D721Med (cell line): ENCODE measurements at regions not wholly inside any gene's neighbourhood (a gene's known extent, or its start where the extent isn't known, plus 50 kb on each side); places are given as distances from the start of the nearest gene placed in this dataset.

Source experiments
- DNase-seq: peaks from one replicate; pipeline ENCODE4 v3.0.0; 2011; ENCODE audit warnings: low spot score; ENCODE audit not compliant: insufficient read length
- FAIRE-seq: peaks from 2 replicates; lab custom pipeline; 2011; peaks lifted over from hg19 to GRCh38; lab: Jason Lieb, UNC
- CTCF ChIP-seq: IDR thresholded peaks from 2 replicates; pipeline ENCODE4 v1.5.1; 2012; ENCODE audit warnings: mild to moderate bottlenecking, control low read depth; ENCODE audit not compliant: insufficient read depth; ENCODE audit errors: missing control alignments

DNA sequence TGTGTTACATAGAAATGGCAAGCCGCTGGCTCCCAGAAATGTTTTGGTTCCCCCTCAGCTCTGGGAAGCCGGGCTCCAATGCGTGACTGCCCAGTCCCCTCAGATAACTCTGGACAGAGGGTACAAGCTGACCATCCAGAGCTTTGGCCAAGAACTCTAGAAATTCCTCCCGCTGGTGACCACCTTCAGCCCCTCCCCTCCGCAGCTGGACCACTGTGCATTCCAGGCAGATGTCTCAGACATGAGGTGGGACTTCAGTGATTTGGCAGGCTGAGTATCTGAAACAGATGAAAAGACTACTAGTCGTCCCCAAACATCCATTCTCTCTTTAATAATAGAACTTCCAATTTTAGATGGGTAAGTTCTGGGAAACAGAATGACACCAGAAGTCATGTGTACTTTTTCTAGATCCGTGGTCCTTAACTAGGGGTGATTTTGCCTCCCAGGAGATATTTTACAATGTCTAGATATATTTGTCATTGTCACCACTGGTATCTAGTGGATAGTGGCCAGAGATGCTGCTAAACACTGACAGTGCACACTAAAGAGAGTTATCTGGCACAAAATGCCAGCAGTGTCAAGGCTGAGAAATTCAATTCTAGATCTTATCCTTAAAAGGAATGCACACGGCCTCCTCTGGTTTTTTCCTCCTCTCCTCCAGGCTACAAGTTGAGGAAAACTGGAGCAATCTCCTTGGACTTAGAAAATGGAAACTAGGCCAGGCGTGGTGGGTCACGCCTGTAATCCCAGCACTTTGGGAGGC, 294.3 kb downstream of the SRBD1 start:
- DNase-seq (no peak), FAIRE-seq (no peak)
- no peak for TF ChIP-seq CTCF

DNA sequence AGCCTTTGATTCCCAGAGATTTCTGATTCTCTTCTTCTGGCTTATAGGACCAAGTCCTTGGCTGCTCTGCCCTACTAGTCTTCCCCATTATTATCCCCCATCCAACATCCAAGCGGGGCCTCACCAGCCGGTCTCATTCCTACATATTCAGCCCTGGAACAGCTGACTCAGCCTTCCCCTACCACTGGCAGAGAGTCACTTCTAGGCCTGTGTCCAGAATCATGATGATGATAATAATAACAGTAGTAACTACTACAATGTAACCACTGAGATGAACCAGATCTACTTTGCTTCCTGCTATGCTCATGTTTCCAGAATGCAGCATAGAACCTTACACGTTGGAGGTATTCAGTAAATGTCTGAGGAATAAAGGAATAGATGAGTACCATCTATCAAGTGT, 295.2 kb downstream of the SRBD1 start:
- TF ChIP-seq CTCF, result no peak
- FAIRE-seq (no peak), DNase-seq (no peak)

DNA sequence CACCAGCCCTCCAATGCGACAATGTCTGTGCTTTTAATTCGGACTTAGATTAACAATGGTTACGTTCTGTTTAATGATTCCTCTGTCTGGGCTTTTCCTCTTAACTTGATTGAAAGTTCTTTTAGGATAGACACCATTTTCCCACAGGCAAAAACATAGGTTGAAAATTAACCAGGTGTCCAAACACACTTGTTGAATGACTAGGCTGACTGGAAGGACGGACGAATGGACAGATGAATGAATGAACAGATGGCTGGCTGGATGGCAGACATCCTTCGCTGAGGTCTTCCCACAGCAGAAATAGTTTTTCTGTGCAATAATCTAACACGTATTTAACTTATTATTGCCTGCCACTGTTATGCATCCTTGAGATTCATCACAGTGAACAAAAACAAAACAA, 298.8 kb downstream of the SRBD1 start:
- FAIRE-seq, result no peak
- no peak for TF ChIP-seq CTCF
- no peak for DNase-seq

- no peak for TF ChIP-seq CTCF
- DNase-seq, result no peak
- FAIRE-seq, result no peak
Observed at GRCh38 chr2:45311559-45311958, 299.5 kb downstream of the SRBD1 start.

GRCh38 chr2:45307147-45307546, 297.9 kb upstream of the SIX2 start:
- no peak for TF ChIP-seq CTCF
- DNase-seq, result no peak
- FAIRE-seq, result no peak

DNA sequence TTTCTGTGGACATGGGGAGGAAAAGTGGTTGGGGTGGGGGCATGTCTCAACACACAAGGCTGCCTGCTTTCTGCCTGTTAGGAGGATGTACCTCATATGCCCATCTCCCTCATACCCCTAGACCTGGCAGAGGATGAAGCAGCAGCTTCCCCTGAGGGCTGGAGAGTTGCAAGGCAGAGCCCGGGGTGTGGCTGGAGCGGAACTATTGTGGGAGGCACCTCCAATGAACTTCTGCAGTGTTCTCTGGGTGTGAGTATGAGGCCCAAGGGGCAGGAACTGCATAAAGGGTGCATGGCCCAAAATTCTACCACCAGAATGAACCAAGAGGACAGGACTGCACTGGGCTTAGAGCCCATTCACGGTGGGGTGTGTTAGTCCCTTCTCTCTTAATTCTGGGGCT, 296.3 kb upstream of the SIX2 start:
- DNase-seq (no peak), FAIRE-seq (no peak)
- no peak for TF ChIP-seq CTCF

GRCh38 chr2:45303417-45304202, 294.4 kb upstream of the SIX2 start:
- no peak for FAIRE-seq
- no peak for TF ChIP-seq CTCF
- DNase-seq, result no peak
